Lower leg skin (tissue), 3 donors: ENCODE measurements at regions not wholly inside any gene's neighbourhood (a gene's known extent, or its start where the extent isn't known, plus 50 kb on each side); places are given as distances from the start of the nearest gene placed in this dataset.

Source experiments
- CTCF ChIP-seq, 3 donors: fragments of 450-650 bp; IDR thresholded peaks; one replicate each; pipeline ENCODE4 v1.5.1; 2016; ENCODE audit warnings: antibody characterized with exemption in 3 of 3, mild to moderate bottlenecking in 3 of 3, moderate library complexity in 2 of 3
- POLR2A ChIP-seq, 2 donors: fragments of 450-650 bp; IDR thresholded peaks; one replicate each; pipeline ENCODE4 v1.6.1; 2016 to 2017; ENCODE audit warnings: antibody characterized with exemption in 2 of 2, mild to moderate bottlenecking in 1 of 2, moderate library complexity in 1 of 2

- TF ChIP-seq POLR2A (IDR thresholded peaks at IDR 0.05), result no peak
- TF ChIP-seq CTCF (IDR thresholded peaks at IDR 0.05), result no peak
Measured at GRCh38 chr6:47163536-47163935, 121.4 kb upstream of the ADGRF1 start.
